Adrenal gland (tissue), 5 donors: ENCODE measurements at regions not wholly inside any gene's neighbourhood (a gene's known extent, or its start where the extent isn't known, plus 50 kb on each side); places are given as distances from the start of the nearest gene placed in this dataset.

Experiments
- CTCF ChIP-seq, 6 experiments: fragments of 450-650 bp in 4 of 6; fragments of 200-600 bp in 2 of 6; sonication (generic) in 1 of 6; IDR thresholded peaks; 1 replicate in 5 of 6; 2 replicates in 1 of 6; pipeline versions ENCODE4 v1.5.1 to v1.8.0; 2016 to 2021; ENCODE audit warnings: antibody characterized with exemption in 6 of 6, mild to moderate bottlenecking in 2 of 6, moderate library complexity in 1 of 6
- POLR2A ChIP-seq, 2 donors: fragments of 450-650 bp; IDR thresholded peaks; one replicate each; pipeline ENCODE4 v1.6.1; 2017; ENCODE audit warnings: antibody characterized with exemption in 2 of 2, mild to moderate bottlenecking in 2 of 2, moderate library complexity in 1 of 2
- donor health status: DM: no; HTN: no; CAD: no.

GRCh38 chr3:71890356-71890931 is 105.5 kb upstream of the PROK2 start:
- TF ChIP-seq CTCF (IDR thresholded peaks at IDR 0.05) (no peak), POLR2A (IDR thresholded peaks at IDR 0.05) (no peak)
